Ramos (cell line): ENCODE measurements at regions not wholly inside any gene's neighbourhood (a gene's known extent, or its start where the extent isn't known, plus 50 kb on each side); places are given as distances from the start of the nearest gene placed in this dataset.

ENCODE experiments used
- in situ Hi-C: fragments of 300-500 bp; cut with MboI; formaldehyde crosslinking; loops from one replicate; pipeline ENCODE4 v1.14.3; 2022; ENCODE audit warnings: low sequenced_read_pairs; ENCODE audit not compliant: unreplicated experiment

- in situ Hi-C loops, result no loop called here
Measured at GRCh38 chr16:62954144-62955032, 918.1 kb upstream of the CDH8 start.

- in situ Hi-C loops, result no loop called here
Measured at GRCh38 chr16:62950351-62950750, 914.1 kb upstream of the CDH8 start.

GRCh38 chr16:62940569-62940968 is 904.3 kb upstream of the CDH8 start:
- in situ Hi-C loops, result no loop called here

- in situ Hi-C loops, result no loop called here
Measured at GRCh38 chr16:62939687-62940086, 903.4 kb upstream of the CDH8 start.

GRCh38 chr16:62933929-62934328 is 897.7 kb upstream of the CDH8 start:
- in situ Hi-C loops, result no loop called here

GRCh38 chr16:62929593-62929992 is 893.4 kb upstream of the CDH8 start:
- in situ Hi-C loops, result no loop called here

- in situ Hi-C loops, result no loop called here
Measured at GRCh38 chr16:62927122-62927521, 890.9 kb upstream of the CDH8 start.

GRCh38 chr16:62926121-62926801 is 890.0 kb upstream of the CDH8 start:
- in situ Hi-C loops, result no loop called here

- in situ Hi-C loops, result no loop called here
Measured at GRCh38 chr16:62921904-62922303, 885.7 kb upstream of the CDH8 start.

- in situ Hi-C loops, result no loop called here
Measured at GRCh38 chr16:62913924-62914323, 877.7 kb upstream of the CDH8 start.

- in situ Hi-C loops, result no loop called here
Measured at GRCh38 chr16:62913333-62913732, 877.1 kb upstream of the CDH8 start.

- in situ Hi-C loops, result no loop called here
Measured at GRCh38 chr16:62909597-62909996, 873.4 kb upstream of the CDH8 start.

- in situ Hi-C loops, result no loop called here
Measured at GRCh38 chr16:62907562-62907961, 871.3 kb upstream of the CDH8 start.

- in situ Hi-C loops, result no loop called here
Measured at GRCh38 chr16:62903961-62904502, 867.8 kb upstream of the CDH8 start.

- in situ Hi-C loops, result no loop called here
Measured at GRCh38 chr16:62899737-62900136, 863.5 kb upstream of the CDH8 start.

- in situ Hi-C loops, result no loop called here
Measured at GRCh38 chr16:62889097-62889496, 852.9 kb upstream of the CDH8 start.

- in situ Hi-C loops, result no loop called here
Measured at GRCh38 chr16:62883509-62883908, 847.3 kb upstream of the CDH8 start.

GRCh38 chr16:62882552-62883221 is 846.4 kb upstream of the CDH8 start:
- in situ Hi-C loops, result no loop called here

- in situ Hi-C loops, result no loop called here
Measured at GRCh38 chr16:62876133-62876532, 839.9 kb upstream of the CDH8 start.

- in situ Hi-C loops, result no loop called here
Measured at GRCh38 chr16:62872339-62872738, 836.1 kb upstream of the CDH8 start.

GRCh38 chr16:62870554-62870953 is 834.3 kb upstream of the CDH8 start:
- in situ Hi-C loops, result no loop called here
